ENCODE measurements at regions not wholly inside any gene's neighbourhood (a gene's known extent, or its start where the extent isn't known, plus 50 kb on each side); places are given as distances from the start of the nearest gene placed in this dataset.

DNA sequence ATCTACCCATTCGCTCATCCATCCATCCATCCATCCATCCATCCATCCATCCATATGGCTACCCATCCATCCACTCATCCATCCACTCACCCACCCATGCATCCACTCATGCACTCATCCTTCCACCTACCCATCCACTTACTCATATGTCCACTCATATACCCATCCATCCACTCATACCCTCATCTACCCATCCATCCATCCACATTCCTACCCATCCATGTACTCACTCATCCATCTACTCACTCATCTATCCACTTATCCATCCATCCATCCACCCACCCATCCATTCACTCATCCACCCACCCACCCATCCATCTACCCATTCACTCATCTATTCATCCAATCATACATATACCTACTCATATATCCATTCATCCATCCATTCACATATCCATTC is 112.0 kb downstream of the RBFOX3 start:
- Histone ChIP-seq H3K9me1 (ENCODE audit: control insufficient read depth, extremely low read depth, insufficient read depth, low read length) (no peaks in the 10 kb centered on the region), H3K9me3 (ENCODE audit: control insufficient read depth, low read depth, low read length) (no peaks in the 10 kb centered on the region), H3K36me3 (ENCODE audit: control insufficient read depth in 2 of 2, extremely low read depth in 1 of 2, insufficient read depth in 2 of 2, low read length in 2 of 2) (no peaks in the 10 kb centered on the region), H3K4me1 (ENCODE audit: control insufficient read depth, extremely low read depth, insufficient read depth, low read length) (no peaks in the 10 kb centered on the region), H3K79me2 (ENCODE audit: control insufficient read depth, insufficient read depth, low read length) (no peaks in the 10 kb centered on the region), H2AFZ (ENCODE audit: control insufficient read depth, low read length) (no peak overlapping the region), H3K9ac (ENCODE audit: control insufficient read depth, extremely low read depth, insufficient read depth, low read length) (no peak overlapping the region), H3K27ac (ENCODE audit: control insufficient read depth, insufficient read depth, low read length) (no peak overlapping the region), H4K20me1 (ENCODE audit: control insufficient read depth, extremely low read depth, insufficient read depth, low read length) (no peaks in the 10 kb centered on the region), H3K4me2 (ENCODE audit: control insufficient read depth, extremely low read depth, insufficient read depth, low read depth, low read length) (no peak overlapping the region), H3K4me3 (ENCODE audit: control insufficient read depth in 2 of 3, extremely low read depth in 1 of 3, insufficient read depth in 2 of 3, low read depth in 1 of 3, low read length in 3 of 3) (no peak overlapping the region), H3K27me3 (ENCODE audit: control insufficient read depth, extremely low read depth, insufficient read depth, low read length) (peaks cover 4% of the 10 kb centered on the region)
- dilution Hi-C loops (cut with MboI; ENCODE audit: extremely low pct_ligation_motif_present, low sequenced_read_pairs): no loop called here
- FAIRE-seq (no peak), DNase-seq (ENCODE audit: low read depth, low spot score) (no peak)
- TF ChIP-seq EZH2 (IDR thresholded peaks at IDR 0.05; ENCODE audit: low read length): no peak
- TF ChIP-seq, protein P1, sequence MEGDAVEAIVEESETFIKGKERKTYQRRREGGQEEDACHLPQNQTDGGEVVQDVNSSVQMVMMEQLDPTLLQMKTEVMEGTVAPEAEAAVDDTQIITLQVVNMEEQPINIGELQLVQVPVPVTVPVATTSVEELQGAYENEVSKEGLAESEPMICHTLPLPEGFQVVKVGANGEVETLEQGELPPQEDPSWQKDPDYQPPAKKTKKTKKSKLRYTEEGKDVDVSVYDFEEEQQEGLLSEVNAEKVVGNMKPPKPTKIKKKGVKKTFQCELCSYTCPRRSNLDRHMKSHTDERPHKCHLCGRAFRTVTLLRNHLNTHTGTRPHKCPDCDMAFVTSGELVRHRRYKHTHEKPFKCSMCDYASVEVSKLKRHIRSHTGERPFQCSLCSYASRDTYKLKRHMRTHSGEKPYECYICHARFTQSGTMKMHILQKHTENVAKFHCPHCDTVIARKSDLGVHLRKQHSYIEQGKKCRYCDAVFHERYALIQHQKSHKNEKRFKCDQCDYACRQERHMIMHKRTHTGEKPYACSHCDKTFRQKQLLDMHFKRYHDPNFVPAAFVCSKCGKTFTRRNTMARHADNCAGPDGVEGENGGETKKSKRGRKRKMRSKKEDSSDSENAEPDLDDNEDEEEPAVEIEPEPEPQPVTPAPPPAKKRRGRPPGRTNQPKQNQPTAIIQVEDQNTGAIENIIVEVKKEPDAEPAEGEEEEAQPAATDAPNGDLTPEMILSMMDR (optimal IDR thresholded peaks at IDR 0.05 in 1 of 3, IDR thresholded peaks at IDR 0.05 in 1 of 3, conservative IDR thresholded peaks at IDR 0.05 in 1 of 3; ENCODE audit: extremely low read depth in 1 of 3, insufficient read depth in 2 of 3, low read length in 3 of 3): no peak

DNA sequence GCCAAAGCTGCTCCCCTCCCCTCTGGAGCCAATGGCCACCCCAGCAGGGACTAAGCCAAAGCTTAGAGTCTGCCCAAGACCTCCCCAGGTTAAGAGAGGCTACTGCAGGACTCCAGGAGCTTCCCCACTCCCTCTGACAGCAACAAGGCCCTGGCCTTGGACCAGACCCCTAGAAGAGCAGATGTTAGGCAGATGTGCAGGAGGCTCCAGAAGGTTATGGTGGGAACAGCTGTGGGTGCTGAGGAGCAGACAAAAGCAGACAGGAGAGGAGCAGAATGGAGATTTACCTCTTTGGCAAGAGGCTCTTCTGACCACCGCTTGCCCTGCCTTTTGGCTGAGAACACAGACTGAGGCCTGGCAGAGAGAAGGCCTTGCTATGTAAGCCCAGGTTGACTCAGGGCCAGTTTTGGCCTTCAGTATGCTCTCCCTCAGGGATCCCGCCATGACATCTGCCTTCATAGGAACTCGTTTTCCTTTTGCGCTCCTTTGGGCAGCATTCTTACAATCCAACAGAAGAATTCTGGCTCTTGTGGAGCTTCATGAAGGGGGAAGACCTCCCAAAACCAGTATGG is 113.0 kb downstream of the RBFOX3 start:
- Histone ChIP-seq H3K4me2 (ENCODE audit: control insufficient read depth, extremely low read depth, insufficient read depth, low read depth, low read length) (no peak overlapping the region), H3K9ac (ENCODE audit: control insufficient read depth, extremely low read depth, insufficient read depth, low read length) (no peak overlapping the region), H3K79me2 (ENCODE audit: control insufficient read depth, insufficient read depth, low read length) (no peaks in the 10 kb centered on the region), H3K36me3 (ENCODE audit: control insufficient read depth in 2 of 2, extremely low read depth in 1 of 2, insufficient read depth in 2 of 2, low read length in 2 of 2) (no peaks in the 10 kb centered on the region), H3K27me3 (ENCODE audit: control insufficient read depth, extremely low read depth, insufficient read depth, low read length) (peaks cover 4% of the 10 kb centered on the region), H3K27ac (ENCODE audit: control insufficient read depth, insufficient read depth, low read length) (no peak overlapping the region), H3K9me1 (ENCODE audit: control insufficient read depth, extremely low read depth, insufficient read depth, low read length) (no peaks in the 10 kb centered on the region), H4K20me1 (ENCODE audit: control insufficient read depth, extremely low read depth, insufficient read depth, low read length) (no peaks in the 10 kb centered on the region), H3K9me3 (ENCODE audit: control insufficient read depth, low read depth, low read length) (no peaks in the 10 kb centered on the region), H3K4me3 (ENCODE audit: control insufficient read depth in 2 of 3, extremely low read depth in 1 of 3, insufficient read depth in 2 of 3, low read depth in 1 of 3, low read length in 3 of 3) (no peak overlapping the region), H2AFZ (ENCODE audit: control insufficient read depth, low read length) (no peak overlapping the region), H3K4me1 (ENCODE audit: control insufficient read depth, extremely low read depth, insufficient read depth, low read length) (no peaks in the 10 kb centered on the region)
- FAIRE-seq: no peak
- DNase-seq (ENCODE audit: low read depth, low spot score): no peak
- TF ChIP-seq, protein P1 (optimal IDR thresholded peaks at IDR 0.05 in 1 of 3, IDR thresholded peaks at IDR 0.05 in 1 of 3, conservative IDR thresholded peaks at IDR 0.05 in 1 of 3; ENCODE audit: extremely low read depth in 1 of 3, insufficient read depth in 2 of 3, low read length in 3 of 3): no peak
- TF ChIP-seq EZH2 (IDR thresholded peaks at IDR 0.05; ENCODE audit: low read length): no peak
- dilution Hi-C loops (cut with MboI; ENCODE audit: extremely low pct_ligation_motif_present, low sequenced_read_pairs): no loop called here

Data from keratinocyte (primary cell).